ENCODE measurements at regions not wholly inside any gene's neighbourhood (a gene's known extent, or its start where the extent isn't known, plus 50 kb on each side); places are given as distances from the start of the nearest gene placed in this dataset.

DNA sequence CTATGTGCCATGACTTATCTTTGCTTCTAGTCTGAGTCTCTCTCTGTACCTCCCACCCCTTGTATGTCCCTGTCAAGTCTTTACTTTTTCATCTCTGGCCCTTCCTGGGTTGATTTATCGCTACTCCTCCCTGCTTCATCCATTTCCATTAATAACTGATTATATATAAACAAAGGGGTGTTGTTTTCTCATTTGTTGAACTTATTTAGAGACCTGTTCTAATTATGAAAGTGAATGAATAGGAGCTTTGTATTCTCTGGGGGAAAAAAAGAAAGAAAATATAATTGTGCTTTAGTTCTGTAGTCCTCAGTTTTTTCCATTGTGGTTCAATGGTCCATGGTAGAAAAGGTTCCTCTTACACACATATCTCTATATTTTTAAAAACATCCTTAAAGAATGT is 328.9 kb upstream of the PPP2R3A start:
- no peaks in the 10 kb centered on the region for H3K9me3 ChIP-seq (ENCODE audit: control insufficient read depth in 1 of 2, low read length in 2 of 2)
- H3K27ac ChIP-seq (ENCODE audit: low read depth, low read length): no peak overlapping the region
- Mint-ChIP-seq H3K4me1 (no peaks in the 10 kb centered on the region), H3K4me3 (no peak overlapping the region), H3K27me3 (no peaks in the 10 kb centered on the region), H3K27ac (no peak overlapping the region), H3K9me3 (peaks cover 0 to 4% (median 0%) of the 10 kb centered on the region in 8 donors), H3K36me3 (no peaks in the 10 kb centered on the region)
- CTCF ChIA-PET (ENCODE audit: partially characterized antibody): no interaction called here
- intact Hi-C loops (cut with micrococcal nuclease): no loop called here
- POLR2A ChIA-PET (ENCODE audit: partially characterized antibody): no interaction called here
- no peaks in the 10 kb centered on the region for H3K36me3 ChIP-seq (ENCODE audit: insufficient read depth, low read length)
- no peaks in the 10 kb centered on the region for H3K27me3 ChIP-seq (ENCODE audit: insufficient read depth, low read length)
- no peaks in the 10 kb centered on the region for H3K4me1 ChIP-seq (ENCODE audit: insufficient read depth, low read length)
- H3K4me3 ChIP-seq (ENCODE audit: low read length in 2 of 2): no peak overlapping the region
- no peak for DNase-seq

- no peaks in the 10 kb centered on the region for H3K9me3 ChIP-seq (ENCODE audit: control insufficient read depth in 1 of 2, low read length in 2 of 2)
- ChIA-PET POLR2A (ENCODE audit: partially characterized antibody) (no interaction called here), CTCF (ENCODE audit: partially characterized antibody) (no interaction called here)
- DNase-seq: no peak
- H3K27ac Mint-ChIP-seq: no peak overlapping the region
- no peaks in the 10 kb centered on the region for H3K36me3 Mint-ChIP-seq
- no peaks in the 10 kb centered on the region for H3K4me1 ChIP-seq (ENCODE audit: insufficient read depth, low read length)
- H3K4me1 Mint-ChIP-seq: no peaks in the 10 kb centered on the region
- H3K4me3 Mint-ChIP-seq: no peak overlapping the region
- no peak overlapping the region for H3K27ac ChIP-seq (ENCODE audit: low read depth, low read length)
- H3K27me3 Mint-ChIP-seq: no peaks in the 10 kb centered on the region
- intact Hi-C loops (cut with micrococcal nuclease): no loop called here
- no peaks in the 10 kb centered on the region for H3K27me3 ChIP-seq (ENCODE audit: insufficient read depth, low read length)
- no peak overlapping the region for H3K4me3 ChIP-seq (ENCODE audit: low read length in 2 of 2)
- peaks cover 0 to 4% (median 0%) of the 10 kb centered on the region in 8 donors for H3K9me3 Mint-ChIP-seq
- no peaks in the 10 kb centered on the region for H3K36me3 ChIP-seq (ENCODE audit: insufficient read depth, low read length)
These were observed 328.5 kb upstream of the PPP2R3A start for GRCh38 chr3:135637013-135637412.

DNA sequence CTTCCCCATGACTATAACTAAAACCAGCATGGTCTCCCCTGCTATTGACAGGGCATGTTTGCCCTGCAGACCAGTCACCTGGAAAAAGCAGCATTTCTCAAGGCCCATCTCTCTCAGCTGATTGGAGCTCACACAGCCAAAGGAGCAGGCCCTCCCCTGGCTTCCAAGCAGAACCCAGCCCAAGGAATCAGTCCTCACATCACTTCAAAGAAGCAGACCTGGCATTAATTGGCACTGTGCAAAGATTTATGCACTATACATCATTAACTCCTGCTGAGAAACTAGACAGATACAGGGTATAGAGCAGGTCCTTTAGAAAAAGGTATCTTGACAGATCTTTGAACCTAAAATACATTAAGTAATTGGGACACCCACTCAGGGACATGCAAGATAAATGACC is 323.8 kb upstream of the PPP2R3A start:
- H3K9me3 Mint-ChIP-seq: peaks cover 0 to 6% (median 2%) of the 10 kb centered on the region in 8 donors
- intact Hi-C loops (cut with micrococcal nuclease): no loop called here
- H3K27ac Mint-ChIP-seq: no peak overlapping the region
- ChIA-PET POLR2A (ENCODE audit: partially characterized antibody) (no interaction called here), CTCF (ENCODE audit: partially characterized antibody) (no interaction called here)
- Histone ChIP-seq H3K4me3 (ENCODE audit: low read length in 2 of 2) (no peak overlapping the region), H3K9me3 (ENCODE audit: control insufficient read depth in 1 of 2, low read length in 2 of 2) (no peaks in the 10 kb centered on the region), H3K36me3 (ENCODE audit: insufficient read depth, low read length) (no peaks in the 10 kb centered on the region), H3K4me1 (ENCODE audit: insufficient read depth, low read length) (no peaks in the 10 kb centered on the region), H3K27me3 (ENCODE audit: insufficient read depth, low read length) (no peaks in the 10 kb centered on the region), H3K27ac (ENCODE audit: low read depth, low read length) (no peak overlapping the region)
- no peak for DNase-seq
- H3K27me3 Mint-ChIP-seq: no peaks in the 10 kb centered on the region
- H3K4me3 Mint-ChIP-seq: no peak overlapping the region
- H3K4me1 Mint-ChIP-seq: no peaks in the 10 kb centered on the region
- no peaks in the 10 kb centered on the region for H3K36me3 Mint-ChIP-seq

GRCh38 chr3:135645541-135645940 is 320.0 kb upstream of the PPP2R3A start:
- no peak overlapping the region for H3K4me3 ChIP-seq (ENCODE audit: low read length in 2 of 2)
- Mint-ChIP-seq H3K27me3 (no peaks in the 10 kb centered on the region), H3K36me3 (no peaks in the 10 kb centered on the region), H3K4me3 (no peak overlapping the region), H3K4me1 (no peaks in the 10 kb centered on the region), H3K9me3 (peaks cover 0 to 15% (median 2%) of the 10 kb centered on the region in 8 donors), H3K27ac (no peak overlapping the region)
- intact Hi-C loops (cut with micrococcal nuclease): no loop called here
- no peaks in the 10 kb centered on the region for H3K9me3 ChIP-seq (ENCODE audit: control insufficient read depth in 1 of 2, low read length in 2 of 2)
- no peaks in the 10 kb centered on the region for H3K27me3 ChIP-seq (ENCODE audit: insufficient read depth, low read length)
- no peaks in the 10 kb centered on the region for H3K4me1 ChIP-seq (ENCODE audit: insufficient read depth, low read length)
- CTCF ChIA-PET (ENCODE audit: partially characterized antibody): no interaction called here
- H3K27ac ChIP-seq (ENCODE audit: low read depth, low read length): no peak overlapping the region
- POLR2A ChIA-PET (ENCODE audit: partially characterized antibody): no interaction called here
- H3K36me3 ChIP-seq (ENCODE audit: insufficient read depth, low read length): no peaks in the 10 kb centered on the region
- DNase-seq: no peak

DNA sequence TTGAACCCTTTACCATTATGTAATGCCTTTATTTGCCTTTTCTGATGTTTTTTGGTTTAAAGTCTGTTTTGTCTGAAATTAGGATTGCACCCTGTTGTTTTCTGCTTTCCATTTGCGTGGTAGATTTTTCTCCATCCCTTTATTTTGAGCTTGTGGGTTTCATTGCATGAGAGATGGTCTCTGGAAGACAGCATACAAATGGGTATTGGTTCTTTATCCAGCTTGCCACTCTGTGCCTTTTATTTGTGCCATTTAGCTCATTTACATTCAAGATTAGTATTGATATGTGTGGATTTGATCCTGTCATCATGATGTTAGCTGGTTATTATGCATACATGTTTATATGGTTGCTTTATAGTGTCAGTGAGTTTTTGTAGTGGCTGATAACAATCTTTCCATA is 318.7 kb upstream of the PPP2R3A start:
- H3K4me3 ChIP-seq (ENCODE audit: low read length in 2 of 2): no peak overlapping the region
- Mint-ChIP-seq H3K27me3 (no peaks in the 10 kb centered on the region), H3K27ac (no peak overlapping the region), H3K4me3 (no peak overlapping the region), H3K36me3 (no peaks in the 10 kb centered on the region), H3K9me3 (peaks cover 0 to 17% (median 2%) of the 10 kb centered on the region in 8 donors), H3K4me1 (no peaks in the 10 kb centered on the region)
- H3K27ac ChIP-seq (ENCODE audit: low read depth, low read length): no peak overlapping the region
- H3K4me1 ChIP-seq (ENCODE audit: insufficient read depth, low read length): no peaks in the 10 kb centered on the region
- ChIA-PET POLR2A (ENCODE audit: partially characterized antibody) (no interaction called here), CTCF (ENCODE audit: partially characterized antibody) (no interaction called here)
- intact Hi-C loops (cut with micrococcal nuclease): no loop called here
- no peak for DNase-seq
- H3K9me3 ChIP-seq (ENCODE audit: control insufficient read depth in 1 of 2, low read length in 2 of 2): no peaks in the 10 kb centered on the region
- no peaks in the 10 kb centered on the region for H3K27me3 ChIP-seq (ENCODE audit: insufficient read depth, low read length)
- H3K36me3 ChIP-seq (ENCODE audit: insufficient read depth, low read length): no peaks in the 10 kb centered on the region

- no peaks in the 10 kb centered on the region for H3K9me3 ChIP-seq (ENCODE audit: control insufficient read depth in 1 of 2, low read length in 2 of 2)
- no peaks in the 10 kb centered on the region for H3K27me3 Mint-ChIP-seq
- no peak overlapping the region for H3K27ac Mint-ChIP-seq
- no peak overlapping the region for H3K27ac ChIP-seq (ENCODE audit: low read depth, low read length)
- no peaks in the 10 kb centered on the region for H3K36me3 Mint-ChIP-seq
- no peak for DNase-seq
- no peak overlapping the region for H3K4me3 Mint-ChIP-seq
- H3K27me3 ChIP-seq (ENCODE audit: insufficient read depth, low read length): no peaks in the 10 kb centered on the region
- peaks cover 0 to 17% (median 3%) of the 10 kb centered on the region in 8 donors for H3K9me3 Mint-ChIP-seq
- no peak overlapping the region for H3K4me3 ChIP-seq (ENCODE audit: low read length in 2 of 2)
- H3K36me3 ChIP-seq (ENCODE audit: insufficient read depth, low read length): no peaks in the 10 kb centered on the region
- no peaks in the 10 kb centered on the region for H3K4me1 ChIP-seq (ENCODE audit: insufficient read depth, low read length)
- ChIA-PET POLR2A (ENCODE audit: partially characterized antibody) (no interaction called here), CTCF (ENCODE audit: partially characterized antibody) (no interaction called here)
- intact Hi-C loops (cut with micrococcal nuclease): no loop called here
- no peaks in the 10 kb centered on the region for H3K4me1 Mint-ChIP-seq
These were observed 316.2 kb upstream of the PPP2R3A start for GRCh38 chr3:135649361-135649760.

GRCh38 chr3:135650309-135650708 is 315.2 kb upstream of the PPP2R3A start:
- no peak overlapping the region for H3K4me3 Mint-ChIP-seq
- ChIA-PET CTCF (ENCODE audit: partially characterized antibody) (no interaction called here), POLR2A (ENCODE audit: partially characterized antibody) (no interaction called here)
- Histone ChIP-seq H3K9me3 (ENCODE audit: control insufficient read depth in 1 of 2, low read length in 2 of 2) (no peaks in the 10 kb centered on the region), H3K4me1 (ENCODE audit: insufficient read depth, low read length) (no peaks in the 10 kb centered on the region), H3K36me3 (ENCODE audit: insufficient read depth, low read length) (no peaks in the 10 kb centered on the region), H3K27ac (ENCODE audit: low read depth, low read length) (no peak overlapping the region), H3K4me3 (ENCODE audit: low read length in 2 of 2) (no peak overlapping the region), H3K27me3 (ENCODE audit: insufficient read depth, low read length) (no peaks in the 10 kb centered on the region)
- no peak for DNase-seq
- no peak overlapping the region for H3K27ac Mint-ChIP-seq
- no peaks in the 10 kb centered on the region for H3K27me3 Mint-ChIP-seq
- peaks cover 0 to 17% (median 3%) of the 10 kb centered on the region in 8 donors for H3K9me3 Mint-ChIP-seq
- no peaks in the 10 kb centered on the region for H3K36me3 Mint-ChIP-seq
- no peaks in the 10 kb centered on the region for H3K4me1 Mint-ChIP-seq
- intact Hi-C loops (cut with micrococcal nuclease): no loop called here

GRCh38 chr3:135652388-135652787 is 313.1 kb upstream of the PPP2R3A start:
- Histone ChIP-seq H3K4me1 (ENCODE audit: insufficient read depth, low read length) (no peaks in the 10 kb centered on the region), H3K4me3 (ENCODE audit: low read length in 2 of 2) (no peak overlapping the region), H3K27me3 (ENCODE audit: insufficient read depth, low read length) (no peaks in the 10 kb centered on the region), H3K27ac (ENCODE audit: low read depth, low read length) (no peak overlapping the region), H3K36me3 (ENCODE audit: insufficient read depth, low read length) (no peaks in the 10 kb centered on the region), H3K9me3 (ENCODE audit: control insufficient read depth in 1 of 2, low read length in 2 of 2) (no peaks in the 10 kb centered on the region)
- CTCF ChIA-PET (ENCODE audit: partially characterized antibody): no interaction called here
- POLR2A ChIA-PET (ENCODE audit: partially characterized antibody): no interaction called here
- Mint-ChIP-seq H3K36me3 (no peaks in the 10 kb centered on the region), H3K9me3 (peaks cover 0 to 19% (median 4%) of the 10 kb centered on the region in 8 donors), H3K27ac (no peak overlapping the region), H3K27me3 (no peaks in the 10 kb centered on the region), H3K4me1 (no peaks in the 10 kb centered on the region), H3K4me3 (no peak overlapping the region)
- DNase-seq: no peak
- intact Hi-C loops (cut with micrococcal nuclease): no loop called here

All from CD4-positive, alpha-beta memory T cell (primary cell).